SU-DHL-6 (cell line): ENCODE measurements at regions not wholly inside any gene's neighbourhood (a gene's known extent, or its start where the extent isn't known, plus 50 kb on each side); places are given as distances from the start of the nearest gene placed in this dataset.

ENCODE experiments used
- EZH2phosphoT487 ChIP-seq: fragments of 200-600 bp; sonication (generic), shearing (Covaris generic); conservative IDR thresholded peaks from 2 replicates; pipeline ENCODE4 v1.6.1; 2018; ENCODE audit warnings: mild to moderate bottlenecking, antibody characterized with exemption, low read length, moderate library complexity, mixed read lengths
- TF ChIP-seq, protein P1 (sequence below): fragments of 200-600 bp; sonication (generic); IDR thresholded peaks from one replicate; pipeline ENCODE4 v1.5.1; 2017; ENCODE audit warnings: antibody characterized with exemption, mild to moderate bottlenecking, low read length, moderate library complexity; ENCODE audit not compliant: insufficient read depth, poor library complexity, severe bottlenecking

DNA sequence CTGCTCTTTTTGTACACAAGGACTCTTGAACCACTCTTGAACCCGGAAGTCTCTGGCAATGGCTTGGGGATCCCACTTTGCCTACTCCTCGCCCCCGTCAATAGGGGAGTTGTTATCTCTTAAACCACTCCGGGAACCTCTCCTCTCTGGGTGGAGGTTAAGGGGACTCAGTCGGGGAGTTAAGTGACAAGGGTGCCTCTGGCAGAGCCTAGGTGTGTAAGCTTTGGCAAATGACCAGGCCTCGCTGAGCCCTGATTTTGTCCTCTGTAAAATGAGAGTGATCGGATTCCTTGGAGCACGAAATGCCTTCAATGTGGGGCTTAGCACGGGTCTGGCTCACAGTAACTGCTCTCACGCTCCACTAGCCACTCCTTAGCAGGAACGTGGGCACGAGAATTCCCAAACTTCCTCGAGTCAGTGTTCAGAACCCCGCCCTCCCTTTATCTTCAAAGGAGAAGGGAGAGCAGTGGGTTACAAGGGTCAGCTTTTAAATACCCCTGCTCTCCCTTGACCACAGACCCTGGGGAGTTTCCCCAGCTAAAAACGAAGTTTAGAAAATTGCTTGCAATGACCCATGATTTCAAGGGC, 193.3 kb downstream of the KATNAL1 start:
- TF ChIP-seq, protein P1, sequence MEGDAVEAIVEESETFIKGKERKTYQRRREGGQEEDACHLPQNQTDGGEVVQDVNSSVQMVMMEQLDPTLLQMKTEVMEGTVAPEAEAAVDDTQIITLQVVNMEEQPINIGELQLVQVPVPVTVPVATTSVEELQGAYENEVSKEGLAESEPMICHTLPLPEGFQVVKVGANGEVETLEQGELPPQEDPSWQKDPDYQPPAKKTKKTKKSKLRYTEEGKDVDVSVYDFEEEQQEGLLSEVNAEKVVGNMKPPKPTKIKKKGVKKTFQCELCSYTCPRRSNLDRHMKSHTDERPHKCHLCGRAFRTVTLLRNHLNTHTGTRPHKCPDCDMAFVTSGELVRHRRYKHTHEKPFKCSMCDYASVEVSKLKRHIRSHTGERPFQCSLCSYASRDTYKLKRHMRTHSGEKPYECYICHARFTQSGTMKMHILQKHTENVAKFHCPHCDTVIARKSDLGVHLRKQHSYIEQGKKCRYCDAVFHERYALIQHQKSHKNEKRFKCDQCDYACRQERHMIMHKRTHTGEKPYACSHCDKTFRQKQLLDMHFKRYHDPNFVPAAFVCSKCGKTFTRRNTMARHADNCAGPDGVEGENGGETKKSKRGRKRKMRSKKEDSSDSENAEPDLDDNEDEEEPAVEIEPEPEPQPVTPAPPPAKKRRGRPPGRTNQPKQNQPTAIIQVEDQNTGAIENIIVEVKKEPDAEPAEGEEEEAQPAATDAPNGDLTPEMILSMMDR: no peak
- TF ChIP-seq EZH2phosphoT487: no peak
